HG02798 (cell line): ENCODE measurements at regions not wholly inside any gene's neighbourhood (a gene's known extent, or its start where the extent isn't known, plus 50 kb on each side); places are given as distances from the start of the nearest gene placed in this dataset.

ENCODE experiments used
- ATAC-seq: cut with Tn5 transposase; IDR thresholded peaks from one replicate; pipeline ENCODE4 v1.9.1; 2021; ENCODE audit warnings: mild to moderate bottlenecking; ENCODE audit not compliant: unreplicated experiment, poor library complexity

DNA sequence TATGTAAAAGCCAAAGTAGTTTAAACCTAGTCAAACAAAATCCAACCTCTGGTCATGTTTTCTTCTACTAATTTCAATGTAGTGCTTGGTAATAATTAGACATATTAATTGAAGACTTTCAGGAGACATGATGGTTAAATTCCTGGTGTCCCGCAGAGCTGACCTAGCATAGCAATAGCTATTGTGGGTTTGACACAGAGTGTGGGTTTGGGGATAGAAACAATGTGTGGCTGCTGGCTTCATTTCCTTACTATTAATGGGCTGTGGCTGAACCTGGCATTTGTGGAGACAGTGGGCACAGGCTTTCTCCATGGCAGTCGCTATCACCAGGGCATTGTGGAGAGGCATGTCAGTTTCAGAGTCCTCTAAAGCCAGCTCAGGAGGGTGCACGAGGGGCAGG is 54.1 kb upstream of the GGTLC1 start:
- ATAC-seq: no peak

DNA sequence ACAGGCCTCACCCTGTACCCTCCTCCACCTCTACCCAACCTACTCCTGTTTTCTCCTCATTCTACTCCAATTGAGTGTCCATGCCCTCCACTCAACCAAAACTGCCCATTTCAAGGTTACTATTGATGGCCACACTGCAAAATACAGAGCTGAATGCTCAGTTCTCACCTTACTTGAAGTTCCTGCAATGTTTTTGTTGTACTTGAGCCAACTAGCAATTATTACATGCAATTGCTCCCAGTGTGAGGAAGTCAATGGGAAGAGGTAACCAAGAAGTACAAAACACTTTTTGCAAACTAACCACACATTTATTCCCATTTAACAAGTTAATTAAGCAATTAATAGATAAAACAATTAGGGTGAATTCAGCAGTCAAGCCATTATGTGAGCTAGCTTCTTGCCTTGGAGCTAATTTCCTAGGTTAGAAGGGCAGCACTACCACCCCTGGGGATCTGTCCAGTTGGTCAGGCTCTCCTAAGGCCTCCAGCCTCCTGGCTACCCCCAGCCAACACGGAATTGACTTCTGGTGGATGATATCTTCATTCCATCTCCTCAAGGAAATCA is 52.4 kb upstream of the GGTLC1 start:
- ATAC-seq: no peak

DNA sequence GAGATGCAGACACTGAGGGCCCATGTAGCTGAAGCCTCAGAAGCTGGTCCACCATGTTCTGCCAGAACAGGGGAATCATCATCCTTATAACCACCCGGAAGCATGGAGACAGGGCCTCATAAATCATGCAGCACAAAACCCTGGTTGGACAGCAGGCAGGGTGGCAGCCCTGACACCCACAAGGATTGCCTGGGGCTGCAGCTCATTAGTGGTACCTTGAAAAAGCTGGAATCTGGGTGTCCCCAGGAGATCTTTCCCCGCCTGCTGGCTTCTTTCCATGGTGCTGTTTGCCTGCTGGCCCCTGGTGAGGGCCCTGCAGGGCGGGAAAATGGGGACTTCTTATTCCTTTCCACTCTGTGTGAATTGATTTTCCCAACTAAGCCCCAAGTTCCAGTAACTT is 50.6 kb upstream of the GGTLC1 start:
- no peak for ATAC-seq
